Trophoblast cell (in vitro differentiated cells and primary cell): ENCODE measurements at regions not wholly inside any gene's neighbourhood (a gene's known extent, or its start where the extent isn't known, plus 50 kb on each side); places are given as distances from the start of the nearest gene placed in this dataset.

Source experiments
- DNase-seq, 2 donors: peaks; one replicate each; pipeline ENCODE4 v3.0.0-alpha.2; 2016
- H2AFZ ChIP-seq: 2 replicates; pipeline ENCODE4 v1.6.1; 2013; ENCODE audit warnings: low read length, moderate library complexity, mild to moderate bottlenecking; ENCODE audit not compliant: insufficient read depth, poor library complexity
- H2AK5ac ChIP-seq: 2 replicates; pipeline ENCODE4 v1.6.1; 2013; ENCODE audit warnings: mild to moderate bottlenecking, low read length
- H2BK120ac ChIP-seq: 2 replicates; pipeline ENCODE4 v1.6.1; 2013; ENCODE audit warnings: low read length, mild to moderate bottlenecking, moderate library complexity; ENCODE audit not compliant: insufficient read depth, poor library complexity
- H2BK12ac ChIP-seq: 2 replicates; pipeline ENCODE4 v1.6.1; 2013; ENCODE audit warnings: mild to moderate bottlenecking, low read length, moderate library complexity
- H2BK5ac ChIP-seq: 2 replicates; pipeline ENCODE4 v1.6.1; 2013; ENCODE audit warnings: low read length, low read depth, moderate library complexity, mild to moderate bottlenecking; ENCODE audit not compliant: poor library complexity
- H3K14ac ChIP-seq: 2 replicates; pipeline ENCODE4 v1.6.1; 2013; ENCODE audit warnings: mild to moderate bottlenecking, low read length
- H3K18ac ChIP-seq: 2 replicates; pipeline ENCODE4 v1.6.1; 2013; ENCODE audit warnings: mild to moderate bottlenecking, low read length
- H3K23ac ChIP-seq: 2 replicates; pipeline ENCODE4 v1.6.1; 2013; ENCODE audit warnings: low read length
- H3K27ac ChIP-seq: 2 replicates; pipeline ENCODE4 v1.5.1; 2013; ENCODE audit warnings: low read depth, mild to moderate bottlenecking, inconsistent platforms, low read length, moderate library complexity
- H3K27me3 ChIP-seq: 2 replicates; pipeline ENCODE4 v1.6.1; 2013; ENCODE audit warnings: inconsistent platforms, mild to moderate bottlenecking, low read length, moderate library complexity; ENCODE audit not compliant: insufficient read depth
- H3K36me3 ChIP-seq, 2 experiments: 1 replicate in 1 of 2; 2 replicates in 1 of 2; pipeline ENCODE4 v1.6.1; 2013; ENCODE audit warnings: low read length in 2 of 2, mild to moderate bottlenecking in 2 of 2, moderate library complexity in 1 of 2; ENCODE audit not compliant: insufficient read depth in 2 of 2, control insufficient read depth in 1 of 2
- H3K4ac ChIP-seq: 2 replicates; pipeline ENCODE4 v1.6.1; 2013; ENCODE audit warnings: low read depth, mild to moderate bottlenecking, low read length, moderate library complexity
- H3K4me1 ChIP-seq, 2 experiments: 1 replicate in 1 of 2; 2 replicates in 1 of 2; pipeline ENCODE4 v1.6.1; 2013; ENCODE audit warnings: low read length in 2 of 2, mild to moderate bottlenecking in 2 of 2, moderate library complexity in 1 of 2; ENCODE audit not compliant: insufficient read depth in 2 of 2, control insufficient read depth in 1 of 2
- H3K4me2 ChIP-seq: 2 replicates; pipeline ENCODE4 v1.6.1; 2013; ENCODE audit warnings: inconsistent platforms, mild to moderate bottlenecking, low read length, moderate library complexity
- H3K4me3 ChIP-seq: 2 replicates; pipeline ENCODE4 v1.5.1; 2013; ENCODE audit warnings: mild to moderate bottlenecking, low read depth, low read length, inconsistent platforms
- H3K79me1 ChIP-seq: one replicate; pipeline ENCODE4 v1.6.1; 2013; ENCODE audit warnings: low read length
- H3K79me2 ChIP-seq: 2 replicates; pipeline ENCODE4 v1.6.1; 2013; ENCODE audit warnings: low read length, mild to moderate bottlenecking; ENCODE audit not compliant: control insufficient read depth, insufficient read depth, poor library complexity
- H3K9ac ChIP-seq: 2 replicates; pipeline ENCODE4 v1.6.1; 2013; ENCODE audit warnings: mild to moderate bottlenecking, low read length
- H3K9me3 ChIP-seq: 2 replicates; pipeline ENCODE4 v1.6.1; 2013; ENCODE audit warnings: low read depth, mild to moderate bottlenecking, control low read depth, inconsistent platforms, low read length; ENCODE audit not compliant: insufficient read depth
- H4K12ac ChIP-seq: 2 replicates; pipeline ENCODE4 v1.6.1; 2013; ENCODE audit warnings: low read depth, mild to moderate bottlenecking, low read length, moderate library complexity
- H4K8ac ChIP-seq: 2 replicates; pipeline ENCODE4 v1.6.1; 2013; ENCODE audit warnings: low read depth, mild to moderate bottlenecking, low read length, moderate library complexity
- H4K91ac ChIP-seq: one replicate; pipeline ENCODE4 v1.6.1; 2013; ENCODE audit warnings: low read depth, mild to moderate bottlenecking, low read length, moderate library complexity
- WGBS: extraction: QIAGEN DNeasy Blood & Tissue Kit; methylation state at CpG from one replicate; pipeline ENCODE4 v1.1.7; 2013; ENCODE audit warnings: missing lambda C conversion rate; ENCODE audit not compliant: insufficient read length, insufficient coverage; ENCODE audit errors: extremely low coverage; 5-methylcytosine and 5-hydroxymethylcytosine counted together

DNA sequence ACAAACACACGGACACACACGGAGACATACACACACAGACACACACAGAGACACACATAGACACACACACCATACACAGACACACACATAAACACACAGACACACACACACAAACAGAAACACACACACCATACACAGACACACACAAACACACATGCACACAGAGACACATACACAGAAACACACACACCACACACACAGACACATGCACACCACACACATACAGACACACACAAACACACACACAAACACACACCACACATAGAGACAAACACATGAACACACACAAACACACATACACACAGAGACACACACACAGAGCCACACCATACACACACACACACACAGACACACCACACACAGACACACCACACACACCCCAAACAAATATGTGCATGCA is 152.7 kb upstream of the FOXD4L5 start:
- no peak overlapping the region for H3K4me2 ChIP-seq
- no peak overlapping the region for H4K8ac ChIP-seq
- H3K27me3 ChIP-seq: no peaks in the 10 kb centered on the region
- H2BK12ac ChIP-seq: no peak overlapping the region
- H4K12ac ChIP-seq: no peak overlapping the region
- H2AK5ac ChIP-seq: no peak overlapping the region
- no peak for DNase-seq
- no peak overlapping the region for H2BK120ac ChIP-seq
- no peaks in the 10 kb centered on the region for H3K4me1 ChIP-seq
- H3K18ac ChIP-seq: no peak overlapping the region
- no peak overlapping the region for H3K23ac ChIP-seq
- peaks cover 23% of the 10 kb centered on the region for H3K9me3 ChIP-seq
- H4K91ac ChIP-seq: no peak overlapping the region
- H3K9ac ChIP-seq: no peak overlapping the region
- H3K36me3 ChIP-seq: no peaks in the 10 kb centered on the region
- H3K14ac ChIP-seq: no peak overlapping the region
- no peak overlapping the region for H2AFZ ChIP-seq
- no peaks in the 10 kb centered on the region for H3K79me2 ChIP-seq
- no peak overlapping the region for H2BK5ac ChIP-seq
- H3K4ac ChIP-seq: no peak overlapping the region
- H3K4me3 ChIP-seq: no peak overlapping the region
- no CpG with 5 or more reads among the region's 2 CpGs for WGBS
- no peak overlapping the region for H3K27ac ChIP-seq
- no peaks in the 10 kb centered on the region for H3K79me1 ChIP-seq

DNA sequence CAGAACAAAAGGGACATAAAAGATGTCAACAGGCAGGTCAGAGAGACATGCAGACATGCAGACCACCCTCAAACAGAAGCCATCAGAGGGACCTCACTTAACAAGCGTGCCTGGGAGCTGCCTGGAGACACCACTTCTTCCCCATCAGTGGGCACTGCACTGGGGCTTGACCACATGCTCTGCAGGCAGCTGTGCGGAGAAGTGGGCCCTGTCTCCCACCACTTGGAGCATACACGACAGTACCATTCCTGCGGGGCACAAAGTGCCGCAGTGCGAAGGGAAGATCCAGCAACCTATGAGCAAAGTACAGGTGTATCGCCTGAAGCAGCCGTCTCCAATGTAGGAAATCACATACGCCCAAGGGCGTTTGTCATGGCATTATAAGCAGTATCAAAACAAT is 150.5 kb upstream of the FOXD4L5 start:
- peaks cover 40% of the 10 kb centered on the region for H3K9me3 ChIP-seq
- H3K14ac ChIP-seq: no peak overlapping the region
- H2AK5ac ChIP-seq: no peak overlapping the region
- no peak overlapping the region for H3K27ac ChIP-seq
- no peak overlapping the region for H4K91ac ChIP-seq
- H3K79me1 ChIP-seq: no peaks in the 10 kb centered on the region
- H3K27me3 ChIP-seq: no peaks in the 10 kb centered on the region
- H2BK12ac ChIP-seq: no peak overlapping the region
- no CpG with 5 or more reads among the region's 10 CpGs for WGBS
- DNase-seq: no peak
- no peak overlapping the region for H3K4ac ChIP-seq
- H4K12ac ChIP-seq: no peak overlapping the region
- H3K4me2 ChIP-seq: no peak overlapping the region
- no peaks in the 10 kb centered on the region for H3K79me2 ChIP-seq
- no peaks in the 10 kb centered on the region for H3K36me3 ChIP-seq
- no peak overlapping the region for H3K9ac ChIP-seq
- H2AFZ ChIP-seq: no peak overlapping the region
- H4K8ac ChIP-seq: no peak overlapping the region
- no peaks in the 10 kb centered on the region for H3K4me1 ChIP-seq
- no peak overlapping the region for H2BK5ac ChIP-seq
- H3K18ac ChIP-seq: no peak overlapping the region
- no peak overlapping the region for H3K4me3 ChIP-seq
- no peak overlapping the region for H2BK120ac ChIP-seq
- H3K23ac ChIP-seq: no peak overlapping the region

DNA sequence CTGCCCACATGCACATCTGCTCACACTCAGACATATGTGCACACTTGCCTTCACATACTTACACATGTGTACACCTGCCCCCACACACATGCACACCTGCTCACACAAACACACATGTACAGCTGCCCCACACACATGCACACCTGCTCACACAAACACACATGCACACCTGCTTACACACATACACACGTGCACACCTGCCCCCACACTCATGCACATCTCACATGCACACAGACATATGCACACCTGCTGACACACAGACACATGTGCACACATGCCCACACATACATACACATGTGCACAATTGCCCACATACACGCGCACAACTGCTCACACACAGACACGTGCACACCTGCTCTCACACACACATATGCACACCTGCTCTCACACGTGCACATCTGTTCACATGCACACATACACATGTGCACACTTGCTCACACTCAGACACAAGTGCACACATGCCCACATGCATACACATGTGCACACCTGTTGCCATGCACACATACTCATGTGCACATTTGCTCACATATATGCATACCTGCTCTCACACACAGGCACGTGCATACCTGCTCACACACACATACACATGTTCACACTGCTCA is 147.8 kb upstream of the FOXD4L5 start:
- no CpG with 5 or more reads among the region's 6 CpGs for WGBS
- Histone ChIP-seq H4K8ac (no peak overlapping the region), H2AK5ac (no peak overlapping the region), H3K4me2 (no peak overlapping the region), H3K4me1 (no peaks in the 10 kb centered on the region), H3K9me3 (peaks cover 45% of the 10 kb centered on the region), H2AFZ (no peak overlapping the region), H2BK120ac (no peak overlapping the region), H4K91ac (no peak overlapping the region), H3K27me3 (no peaks in the 10 kb centered on the region), H3K14ac (no peak overlapping the region), H3K79me1 (no peaks in the 10 kb centered on the region), H3K18ac (no peak overlapping the region), H3K36me3 (no peaks in the 10 kb centered on the region), H4K12ac (no peak overlapping the region), H3K4ac (no peak overlapping the region), H3K9ac (no peak overlapping the region), H3K27ac (no peak overlapping the region), H3K23ac (no peak overlapping the region), H3K79me2 (no peaks in the 10 kb centered on the region), H2BK5ac (no peak overlapping the region), H2BK12ac (no peak overlapping the region), H3K4me3 (peak overlapping the region; percentile 36)
- DNase-seq: no peak

DNA sequence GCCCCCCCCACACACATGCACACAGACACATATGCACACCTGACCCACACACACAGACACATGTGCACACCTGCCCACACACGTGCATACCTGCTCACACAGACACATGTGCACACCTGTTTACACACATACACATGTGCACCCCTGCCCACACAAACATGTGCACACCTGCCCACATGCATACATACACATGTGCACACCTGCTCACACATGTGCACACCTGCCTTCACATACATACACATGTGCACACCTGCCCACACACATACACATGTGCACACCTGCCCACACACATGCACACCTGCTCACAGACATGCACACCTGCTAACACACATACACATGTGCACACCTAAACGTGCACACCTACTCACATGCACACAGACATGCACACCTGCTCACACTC is 147.0 kb upstream of the FOXD4L5 start:
- Histone ChIP-seq H2AFZ (no peak overlapping the region), H3K4ac (no peak overlapping the region), H3K79me2 (no peaks in the 10 kb centered on the region), H3K27ac (no peak overlapping the region), H3K9ac (no peak overlapping the region), H3K9me3 (peaks cover 42% of the 10 kb centered on the region), H3K18ac (no peak overlapping the region), H3K4me3 (no peak overlapping the region), H3K23ac (no peak overlapping the region), H4K91ac (no peak overlapping the region), H2BK5ac (no peak overlapping the region), H3K14ac (no peak overlapping the region), H3K79me1 (no peaks in the 10 kb centered on the region), H4K12ac (no peak overlapping the region), H3K4me2 (no peak overlapping the region), H4K8ac (no peak overlapping the region), H2BK12ac (no peak overlapping the region), H3K36me3 (no peaks in the 10 kb centered on the region), H3K4me1 (no peaks in the 10 kb centered on the region), H2AK5ac (no peak overlapping the region), H3K27me3 (no peaks in the 10 kb centered on the region), H2BK120ac (no peak overlapping the region)
- WGBS: no CpG with 5 or more reads among the region's 2 CpGs
- DNase-seq: no peak
